Activated naive CD8-positive, alpha-beta T cell treated with anti-CD3 and anti-CD28 coated beads for 36 hours (primary cell): ENCODE measurements at regions not wholly inside any gene's neighbourhood (a gene's known extent, or its start where the extent isn't known, plus 50 kb on each side); places are given as distances from the start of the nearest gene placed in this dataset.
A peak's percentile ranks its signal among the peaks of the same experiment; 100 is the strongest.

Experiments
- DNase-seq: peaks from one replicate; pipeline ENCODE4 v3.0.0; 2021
- H3K27ac Mint-ChIP-seq: one replicate; pipeline ENCODE4 v1.8.0; 2022; ENCODE audit warnings: mild to moderate bottlenecking, moderate library complexity, mixed read lengths
- H3K27me3 Mint-ChIP-seq: one replicate; pipeline ENCODE4 v1.8.0; 2022; ENCODE audit warnings: mild to moderate bottlenecking, mixed read lengths
- H3K36me3 Mint-ChIP-seq: one replicate; pipeline ENCODE4 v1.8.0; 2021; ENCODE audit warnings: mild to moderate bottlenecking, mixed read lengths
- H3K4me1 Mint-ChIP-seq: one replicate; pipeline ENCODE4 v1.8.0; 2021; ENCODE audit warnings: mixed read lengths
- H3K4me3 Mint-ChIP-seq: one replicate; pipeline ENCODE4 v1.8.0; 2022; ENCODE audit warnings: mild to moderate bottlenecking, moderate library complexity, mixed read lengths
- H3K9me3 Mint-ChIP-seq: one replicate; pipeline ENCODE4 v1.8.0; 2022; ENCODE audit warnings: mixed read lengths

DNA sequence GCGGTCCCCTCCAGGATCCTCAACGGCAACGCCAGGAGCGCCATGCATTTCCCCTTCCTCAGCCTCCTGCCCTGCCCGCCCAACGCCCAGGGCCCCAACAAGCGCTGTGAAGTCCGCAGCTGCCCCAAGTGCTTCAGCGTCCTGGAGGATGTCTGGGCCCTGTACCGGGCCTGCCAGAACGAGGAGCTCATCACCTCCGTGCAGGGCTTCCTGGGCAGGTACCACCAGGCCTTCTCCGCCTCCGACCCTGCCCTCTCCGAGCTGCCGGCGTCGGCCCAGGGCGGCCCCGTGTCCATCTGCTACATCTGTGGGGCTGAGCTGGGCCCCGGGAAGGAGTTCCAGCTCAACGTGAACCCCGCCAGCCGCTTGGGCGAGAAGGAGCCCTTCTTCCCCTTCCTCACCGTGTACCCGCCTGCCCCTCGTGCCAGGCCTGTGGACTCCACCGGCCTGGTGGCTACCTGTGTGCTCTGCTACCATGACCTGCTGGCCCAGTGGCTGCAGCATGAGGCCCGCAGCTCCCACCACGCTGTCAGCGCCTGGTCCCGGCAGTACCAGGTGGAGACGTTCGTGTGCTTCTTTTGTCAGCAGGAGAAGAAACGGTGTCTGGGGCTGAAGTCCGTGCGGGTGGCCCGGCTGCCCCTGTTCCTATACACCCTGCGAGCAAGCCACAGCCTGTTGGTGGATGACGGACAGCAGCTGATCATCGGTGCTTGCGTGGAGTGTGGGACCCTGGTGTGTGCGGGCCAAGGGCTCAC, 58.9 kb upstream of the CIBAR2 start:
- peaks cover 4% of the 10 kb centered on the region for H3K4me1 Mint-ChIP-seq
- peaks cover 74% of the 10 kb centered on the region for H3K27me3 Mint-ChIP-seq
- H3K9me3 Mint-ChIP-seq = no peaks in the 10 kb centered on the region
- H3K36me3 Mint-ChIP-seq = no peaks in the 10 kb centered on the region
- no peak for DNase-seq
- no peak overlapping the region for H3K27ac Mint-ChIP-seq
- H3K4me3 Mint-ChIP-seq = peak overlapping the region; percentile 29

DNA sequence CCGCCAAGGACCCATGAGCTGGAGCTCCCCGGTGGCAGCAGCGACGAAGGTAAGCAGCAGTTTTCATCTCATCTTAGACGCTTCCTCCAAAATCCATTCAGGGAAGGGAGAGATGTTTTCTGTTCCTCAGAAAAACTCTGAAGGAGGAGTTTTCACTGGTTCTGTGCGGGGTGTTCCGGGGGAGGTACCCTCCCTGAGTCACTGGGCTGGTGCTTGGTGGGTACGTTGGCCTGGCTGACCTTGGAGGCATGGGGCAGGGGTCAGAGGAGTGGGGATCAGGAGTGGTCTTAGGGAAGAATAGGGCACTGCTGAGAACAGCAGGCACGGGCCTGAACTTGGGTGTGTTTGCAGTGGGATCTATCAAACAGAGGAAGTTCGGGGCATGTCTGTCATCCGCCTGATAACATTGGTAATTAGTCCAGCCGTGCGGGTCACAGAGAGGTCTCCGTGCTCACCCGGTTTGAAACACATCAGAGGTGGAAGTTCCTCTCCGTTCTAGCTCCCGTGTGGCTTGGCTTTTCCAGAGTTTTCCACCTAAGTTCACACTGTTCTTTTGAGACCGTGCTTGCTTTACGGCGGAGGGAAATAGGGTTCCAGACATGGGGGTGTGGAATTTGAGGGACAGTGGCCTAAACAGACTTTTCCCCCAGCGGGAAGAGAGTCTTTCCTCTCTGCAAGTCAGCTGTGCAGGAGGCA, 59.6 kb upstream of the CIBAR2 start:
- H3K4me1 Mint-ChIP-seq = peaks cover 4% of the 10 kb centered on the region
- no peak for DNase-seq
- no peaks in the 10 kb centered on the region for H3K36me3 Mint-ChIP-seq
- H3K4me3 Mint-ChIP-seq = no peak overlapping the region
- no peaks in the 10 kb centered on the region for H3K9me3 Mint-ChIP-seq
- peaks cover 79% of the 10 kb centered on the region for H3K27me3 Mint-ChIP-seq
- H3K27ac Mint-ChIP-seq = no peak overlapping the region

DNA sequence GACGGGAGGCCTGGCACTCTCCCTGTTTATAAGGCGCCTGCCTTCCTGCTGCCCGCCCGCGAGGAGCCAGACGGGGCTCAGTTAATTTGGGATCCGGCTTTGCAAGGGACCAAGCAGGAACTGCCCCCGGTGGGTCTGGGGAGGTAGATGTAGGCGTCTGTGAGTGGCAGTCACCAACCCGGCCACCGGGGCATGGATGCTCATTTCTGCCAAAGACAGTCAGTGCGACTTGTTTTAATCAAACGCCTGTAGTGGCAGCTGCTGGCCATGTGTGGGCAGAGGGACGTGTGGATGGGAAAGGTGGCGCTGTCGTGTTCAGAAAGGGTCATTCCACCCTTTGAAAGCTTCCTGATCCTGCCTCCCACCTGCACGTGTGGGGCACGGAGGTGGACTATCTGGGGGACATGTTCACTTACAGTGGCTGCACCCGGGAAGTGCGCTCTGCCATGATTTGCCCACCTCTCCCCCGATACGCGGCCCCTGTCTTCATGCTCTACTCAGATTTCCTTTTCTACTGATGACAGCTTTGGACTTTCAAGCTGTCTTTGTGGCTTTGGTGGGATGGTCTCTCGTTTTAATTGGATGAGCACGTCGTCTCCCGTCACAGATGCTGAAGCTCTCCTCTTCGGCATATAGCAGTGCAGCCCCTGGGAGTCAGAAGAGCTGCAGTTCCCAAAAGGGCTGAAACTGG, 60.3 kb upstream of the CIBAR2 start:
- no peaks in the 10 kb centered on the region for H3K36me3 Mint-ChIP-seq
- no peak overlapping the region for H3K4me3 Mint-ChIP-seq
- H3K27ac Mint-ChIP-seq = no peak overlapping the region
- H3K4me1 Mint-ChIP-seq = peaks cover 4% of the 10 kb centered on the region
- H3K9me3 Mint-ChIP-seq = no peaks in the 10 kb centered on the region
- DNase-seq = no peak
- H3K27me3 Mint-ChIP-seq = peaks cover 74% of the 10 kb centered on the region

DNA sequence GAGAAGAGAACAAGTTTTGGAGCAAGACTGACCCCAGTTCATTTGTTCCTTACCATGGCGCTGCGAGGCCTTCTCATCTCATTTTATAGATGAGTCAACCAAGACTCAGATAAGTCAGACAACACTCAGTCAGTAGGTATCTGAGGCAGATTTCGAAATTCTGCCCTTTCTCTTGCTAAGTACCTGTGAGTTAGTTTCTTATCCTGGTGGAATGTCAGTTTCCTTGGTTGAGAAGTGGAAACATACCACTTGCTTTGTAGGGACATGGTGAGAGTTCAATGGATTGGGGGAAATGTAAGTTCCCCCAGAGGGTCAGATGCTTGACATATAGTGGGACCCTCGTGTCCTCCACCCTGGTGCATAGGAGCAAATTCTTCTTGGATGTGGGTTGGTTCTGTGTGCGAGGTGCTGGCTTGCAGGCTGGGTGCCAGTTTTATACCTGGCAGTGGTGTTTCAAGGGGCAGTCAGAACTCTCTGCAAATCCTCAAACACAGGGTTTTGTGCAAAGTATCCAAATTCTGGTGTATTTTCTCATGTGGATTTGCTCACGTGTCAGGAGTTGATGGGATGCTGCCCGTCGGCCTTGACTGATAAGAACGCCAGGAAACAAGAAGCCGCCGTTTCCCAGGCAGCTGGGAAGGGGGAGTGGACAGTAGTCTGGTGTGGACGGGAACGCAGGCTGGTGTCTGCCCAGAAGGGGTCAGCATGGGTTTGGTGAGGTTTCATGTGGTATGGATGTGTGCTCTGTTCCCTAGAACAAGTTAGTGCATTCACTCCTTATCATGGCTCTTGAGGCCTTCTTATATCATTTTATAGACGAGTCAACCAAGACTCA, 61.1 kb upstream of the CIBAR2 start:
- H3K4me1 Mint-ChIP-seq = peaks cover 2% of the 10 kb centered on the region
- H3K27me3 Mint-ChIP-seq = peaks cover 74% of the 10 kb centered on the region
- H3K27ac Mint-ChIP-seq = no peak overlapping the region
- H3K4me3 Mint-ChIP-seq = no peak overlapping the region
- DNase-seq = no peak
- no peaks in the 10 kb centered on the region for H3K9me3 Mint-ChIP-seq
- H3K36me3 Mint-ChIP-seq = no peaks in the 10 kb centered on the region

DNA sequence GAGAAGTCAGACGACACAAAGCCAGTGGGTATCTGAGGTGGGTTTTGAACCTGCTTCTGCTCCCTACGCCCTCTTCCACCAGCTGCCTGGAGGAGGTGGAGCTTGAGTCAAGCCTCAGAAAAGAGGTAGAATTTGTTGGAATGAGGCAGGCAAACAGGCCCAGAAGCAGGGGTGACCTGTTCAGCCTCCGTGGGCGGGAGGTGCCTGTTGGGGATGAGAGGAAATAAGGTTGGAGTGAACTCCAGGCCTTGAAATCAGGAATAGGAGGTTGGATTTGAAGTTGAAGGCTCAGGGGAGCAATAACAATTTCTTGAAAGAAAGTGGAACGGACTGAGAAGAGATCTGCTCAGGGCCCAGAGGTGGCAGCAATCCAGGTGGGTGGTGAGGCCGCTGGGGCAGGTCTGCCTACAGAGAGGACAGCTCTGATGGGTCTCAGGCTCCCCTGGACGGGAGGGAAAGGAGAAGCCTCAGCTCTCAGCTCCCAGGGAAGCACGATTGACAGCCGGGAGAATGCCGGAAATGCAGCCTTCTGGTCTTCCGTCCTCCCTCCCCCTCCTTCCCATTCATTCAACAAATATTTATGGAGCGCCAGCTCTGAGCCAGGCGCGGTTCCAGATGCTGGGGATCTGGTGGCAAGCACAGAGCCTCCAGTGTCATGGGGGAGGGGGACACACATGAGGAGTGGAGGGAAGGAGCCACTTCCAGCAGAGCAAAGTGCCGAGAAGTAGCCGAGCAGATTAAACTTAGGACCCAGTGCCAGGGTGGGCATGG, 61.9 kb upstream of the CIBAR2 start:
- Mint-ChIP-seq H3K4me3 (no peak overlapping the region), H3K27me3 (peaks cover 69% of the 10 kb centered on the region), H3K9me3 (no peaks in the 10 kb centered on the region)

DNA sequence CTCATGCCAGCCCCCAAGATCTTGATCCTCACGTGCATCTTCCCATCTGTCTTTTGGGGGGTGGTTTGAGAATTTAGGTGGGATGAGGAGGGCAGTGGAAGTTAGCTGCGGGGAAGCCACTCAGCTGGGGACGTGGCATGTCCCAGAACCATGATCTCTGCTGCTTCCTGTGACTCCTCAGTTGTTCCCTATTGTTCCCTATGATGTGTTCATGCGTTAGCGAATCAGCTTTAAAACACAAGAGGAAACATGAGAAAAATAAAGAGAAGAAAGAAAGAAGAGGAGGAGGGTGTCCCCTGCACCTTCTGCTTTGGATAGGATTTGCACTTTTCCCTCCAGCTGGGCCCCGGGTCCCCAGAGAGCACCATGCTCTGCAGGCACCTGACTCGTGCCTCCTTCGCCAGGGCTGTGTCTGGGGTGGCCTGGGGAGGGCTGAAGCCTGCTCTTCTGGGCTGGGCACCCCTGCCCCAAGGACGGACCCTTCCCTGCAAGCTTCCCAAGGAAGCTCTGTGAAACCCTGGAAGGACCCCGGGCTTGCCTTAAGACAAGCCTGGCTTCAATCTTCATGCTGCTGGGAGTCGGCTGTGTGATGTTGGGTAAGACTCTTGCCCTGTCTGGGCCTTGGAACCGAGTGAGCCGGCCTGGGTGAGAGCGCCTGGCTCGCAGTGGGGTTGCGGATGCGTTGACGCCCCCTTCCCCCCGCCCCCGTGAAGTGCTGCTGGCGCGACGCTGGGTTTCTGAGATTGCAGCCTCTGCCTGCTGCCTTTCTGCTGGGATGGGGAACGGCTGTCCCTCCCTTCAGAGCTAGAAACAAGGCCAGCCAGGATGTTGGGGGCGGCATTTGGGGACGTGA, 62.8 kb upstream of the CIBAR2 start:
- no peak overlapping the region for H3K4me3 Mint-ChIP-seq
- no peak for DNase-seq
- peaks cover 69% of the 10 kb centered on the region for H3K27me3 Mint-ChIP-seq
- H3K9me3 Mint-ChIP-seq = no peaks in the 10 kb centered on the region
- H3K27ac Mint-ChIP-seq = no peak overlapping the region
- H3K4me1 Mint-ChIP-seq = no peaks in the 10 kb centered on the region
- H3K36me3 Mint-ChIP-seq = no peaks in the 10 kb centered on the region

More for the DNA sequence above, 61.9 kb upstream of the CIBAR2 start:
- no peak overlapping the region for H3K27ac Mint-ChIP-seq
- DNase-seq = no peak
- H3K4me1 Mint-ChIP-seq = no peaks in the 10 kb centered on the region
- H3K36me3 Mint-ChIP-seq = no peaks in the 10 kb centered on the region

DNA sequence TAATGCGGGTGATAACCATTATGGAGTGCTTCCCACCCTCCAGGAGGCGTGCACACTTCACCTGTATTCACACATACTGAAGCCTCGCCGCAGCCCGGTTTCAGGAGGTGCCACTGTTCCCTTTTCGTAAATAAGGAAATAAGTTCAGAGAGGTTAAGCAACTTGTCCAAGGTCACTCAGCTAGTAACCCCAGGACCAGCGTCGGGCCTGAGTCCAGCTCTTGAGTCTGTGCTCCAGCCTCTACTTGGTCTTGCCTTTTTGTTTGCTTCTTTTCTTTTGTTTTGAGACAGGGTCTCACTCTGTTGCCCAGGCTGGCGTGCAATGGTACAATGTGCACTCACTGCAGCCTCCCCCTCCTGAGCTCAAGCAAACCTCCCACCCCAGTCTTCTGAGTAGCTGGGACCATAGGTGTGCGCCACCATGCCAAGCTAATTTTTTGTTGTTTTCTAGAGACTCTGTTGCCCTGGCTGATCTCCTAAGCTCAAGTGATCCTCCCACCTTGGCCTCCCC, 63.5 kb upstream of the CIBAR2 start:
- peaks cover 62% of the 10 kb centered on the region for H3K27me3 Mint-ChIP-seq

DNA sequence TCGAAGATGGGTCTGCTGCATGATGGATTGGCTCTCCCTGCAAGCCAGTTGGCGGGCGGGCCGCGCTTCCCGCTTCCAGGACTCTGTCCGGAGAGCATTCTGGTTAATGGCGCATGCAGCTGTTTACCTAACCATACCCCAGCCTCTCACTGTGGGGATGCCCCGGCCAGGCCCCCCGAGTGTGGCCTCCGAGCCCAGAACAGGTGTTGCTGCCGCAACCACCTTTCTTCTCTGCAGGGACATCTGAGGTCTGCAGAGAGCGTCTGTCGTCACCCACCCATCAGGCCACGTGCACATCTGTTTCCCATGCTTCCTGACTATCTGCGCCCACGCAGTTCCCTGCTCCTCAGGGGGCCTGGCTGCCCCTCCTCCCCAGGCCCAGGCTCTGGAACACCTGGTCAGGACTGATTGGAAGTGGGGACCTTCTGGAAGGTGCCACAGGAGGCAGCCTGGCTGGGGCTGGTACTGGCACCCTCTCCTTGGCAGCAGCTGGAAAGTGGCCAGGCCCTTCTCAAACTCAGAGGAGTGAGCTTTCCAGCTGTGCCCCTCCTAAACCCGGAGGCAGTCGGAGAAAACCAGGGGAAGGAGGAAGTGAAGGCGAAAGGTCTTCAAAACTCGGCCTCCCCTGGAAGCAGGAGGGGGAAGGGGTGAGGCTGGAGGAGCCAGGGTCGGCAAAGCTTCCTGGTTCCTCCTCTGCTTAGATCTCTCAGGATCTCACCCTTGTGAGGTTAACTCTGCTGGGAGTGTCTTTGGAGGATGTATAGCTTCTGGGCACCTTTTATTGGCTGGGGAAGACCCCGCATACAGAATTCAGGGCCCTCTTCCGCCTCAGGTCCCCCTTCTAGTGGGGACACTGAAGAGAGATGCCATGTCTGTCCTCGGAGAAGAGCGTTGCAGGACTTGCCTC, 64.5 kb upstream of the CIBAR2 start:
- Mint-ChIP-seq H3K27ac (no peak overlapping the region), H3K36me3 (no peaks in the 10 kb centered on the region), H3K4me1 (no peaks in the 10 kb centered on the region), H3K4me3 (no peak overlapping the region), H3K9me3 (no peaks in the 10 kb centered on the region), H3K27me3 (peaks cover 52% of the 10 kb centered on the region)
- no peak for DNase-seq

More for the DNA sequence above, 63.5 kb upstream of the CIBAR2 start:
- no peaks in the 10 kb centered on the region for H3K4me1 Mint-ChIP-seq
- H3K4me3 Mint-ChIP-seq = no peak overlapping the region
- no peak overlapping the region for H3K27ac Mint-ChIP-seq
- DNase-seq = no peak
- no peaks in the 10 kb centered on the region for H3K36me3 Mint-ChIP-seq
- H3K9me3 Mint-ChIP-seq = no peaks in the 10 kb centered on the region

DNA sequence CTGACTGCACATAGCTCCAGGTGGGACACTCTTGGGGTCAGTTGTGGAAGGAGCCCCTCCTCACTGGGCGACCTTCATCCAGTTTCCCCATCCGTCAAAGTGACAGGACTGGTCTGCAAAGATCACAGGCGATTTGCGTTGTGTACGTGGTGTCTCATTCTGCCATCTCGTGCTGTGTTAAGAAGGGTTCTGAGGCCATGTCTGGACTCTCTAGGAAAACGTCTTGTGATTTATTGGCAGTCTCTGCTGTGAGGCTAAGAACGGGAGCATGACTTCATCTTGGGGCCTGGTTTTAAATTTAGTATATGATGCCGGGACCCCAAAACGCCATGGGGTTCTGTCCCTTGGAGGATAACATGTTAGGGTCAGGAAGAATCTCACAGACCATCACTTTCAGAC, 65.2 kb upstream of the CIBAR2 start:
- no peak overlapping the region for H3K27ac Mint-ChIP-seq
- H3K27me3 Mint-ChIP-seq = peaks cover 45% of the 10 kb centered on the region
- H3K9me3 Mint-ChIP-seq = no peaks in the 10 kb centered on the region
- H3K36me3 Mint-ChIP-seq = no peaks in the 10 kb centered on the region
- no peaks in the 10 kb centered on the region for H3K4me1 Mint-ChIP-seq
- H3K4me3 Mint-ChIP-seq = no peak overlapping the region
- DNase-seq = no peak

DNA sequence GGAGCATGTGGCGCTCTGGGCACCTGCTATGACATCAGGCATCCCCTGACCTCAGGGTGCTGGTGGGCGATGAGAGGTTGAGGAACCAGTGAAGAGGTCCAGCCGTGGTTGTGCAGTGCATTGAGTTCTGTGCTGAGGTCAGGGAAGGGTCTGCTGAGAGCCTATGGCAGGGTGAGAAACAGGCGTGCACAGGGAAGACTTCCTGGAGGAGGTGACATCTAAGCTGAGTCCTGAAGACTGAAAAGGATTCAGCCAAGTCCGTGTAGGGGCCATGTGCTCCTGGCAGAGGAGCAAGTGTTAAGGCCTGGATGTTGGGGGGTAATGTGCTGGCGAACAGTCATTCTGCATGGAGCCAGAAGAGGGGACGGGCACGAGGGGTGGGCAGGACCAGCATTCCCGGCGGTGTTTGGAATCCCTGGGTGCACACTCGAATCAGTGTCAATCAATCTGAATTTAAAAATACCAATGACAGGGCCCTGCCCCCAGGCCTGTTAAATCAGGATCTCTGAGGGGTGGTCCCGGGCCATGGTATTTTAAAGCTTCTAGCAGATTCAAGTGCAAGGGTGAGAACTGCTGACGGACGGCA, 65.8 kb upstream of the CIBAR2 start:
- no peaks in the 10 kb centered on the region for H3K4me1 Mint-ChIP-seq
- H3K36me3 Mint-ChIP-seq = no peaks in the 10 kb centered on the region
- peaks cover 39% of the 10 kb centered on the region for H3K27me3 Mint-ChIP-seq
- no peak for DNase-seq
- no peak overlapping the region for H3K27ac Mint-ChIP-seq
- no peaks in the 10 kb centered on the region for H3K9me3 Mint-ChIP-seq
- no peak overlapping the region for H3K4me3 Mint-ChIP-seq

DNA sequence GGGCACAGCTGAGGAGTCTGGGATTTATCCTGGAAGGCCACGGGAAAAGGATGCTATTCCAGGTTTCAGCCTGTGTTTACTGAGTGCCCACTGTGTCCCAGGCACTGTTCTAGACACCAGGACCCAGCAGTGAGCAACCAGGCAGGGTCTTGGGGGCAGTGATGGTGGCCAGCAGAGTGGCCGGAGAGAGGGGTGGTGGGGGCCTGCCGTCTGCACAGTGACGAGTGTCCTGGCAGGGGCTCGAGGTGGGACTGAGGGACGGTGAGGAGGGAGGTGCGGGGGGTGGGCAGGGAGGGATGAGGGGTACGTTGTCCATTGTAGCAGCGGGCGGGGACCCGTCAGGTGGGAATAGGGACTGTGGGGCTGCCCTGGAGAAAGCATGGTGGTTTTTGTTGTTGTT, 66.3 kb upstream of the CIBAR2 start:
- Mint-ChIP-seq H3K27me3 (peaks cover 34% of the 10 kb centered on the region), H3K36me3 (no peaks in the 10 kb centered on the region), H3K9me3 (no peaks in the 10 kb centered on the region), H3K4me3 (no peak overlapping the region), H3K27ac (no peak overlapping the region), H3K4me1 (no peaks in the 10 kb centered on the region)
- no peak for DNase-seq

DNA sequence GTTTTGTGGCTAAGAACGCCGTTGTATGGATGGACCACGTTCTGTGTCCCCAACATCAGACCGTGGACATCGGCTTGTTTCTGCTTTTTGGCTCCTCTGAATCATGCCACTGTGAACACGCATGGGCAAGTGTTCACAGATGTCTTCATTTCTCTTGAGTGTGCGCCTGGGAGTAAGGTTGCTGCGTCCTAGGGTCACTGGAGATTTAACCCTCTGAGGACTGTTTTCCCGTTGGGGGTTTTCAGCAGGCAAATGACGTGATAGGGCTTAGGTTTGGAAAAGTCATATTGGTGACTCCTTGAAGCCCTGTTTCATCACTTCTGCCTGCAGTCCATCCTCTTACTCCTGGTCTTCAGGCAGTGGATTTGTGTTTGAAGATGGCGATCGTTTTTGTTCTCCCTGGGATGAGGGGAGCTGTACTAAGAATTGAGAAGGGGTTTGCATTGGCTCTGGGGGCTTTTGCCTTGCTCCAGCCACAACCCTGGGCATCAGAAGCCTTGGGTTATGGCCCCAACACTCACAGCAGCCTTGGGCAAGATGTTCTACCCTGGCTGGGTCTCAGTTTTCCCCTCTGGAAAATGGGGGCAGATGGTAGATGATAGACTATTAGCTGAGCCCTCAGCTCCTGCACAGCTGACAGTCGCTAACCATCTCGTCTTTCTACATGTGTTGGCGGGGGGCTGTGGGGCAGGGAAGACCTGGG, 67.2 kb upstream of the CIBAR2 start:
- no peak overlapping the region for H3K27ac Mint-ChIP-seq

More for the DNA sequence above, 67.2 kb upstream of the CIBAR2 start:
- no peak for DNase-seq
- H3K36me3 Mint-ChIP-seq = no peaks in the 10 kb centered on the region
- H3K4me3 Mint-ChIP-seq = no peak overlapping the region
- peaks cover 4% of the 10 kb centered on the region for H3K9me3 Mint-ChIP-seq
- peaks cover 25% of the 10 kb centered on the region for H3K27me3 Mint-ChIP-seq
- H3K4me1 Mint-ChIP-seq = no peaks in the 10 kb centered on the region
